ENCODE measurements at regions not wholly inside any gene's neighbourhood (a gene's known extent, or its start where the extent isn't known, plus 50 kb on each side); places are given as distances from the start of the nearest gene placed in this dataset.

- H3K4me3 ChIP-seq (ENCODE audit: control insufficient read depth, low read depth, low read length), result no peak overlapping the region
- DNase-seq (ENCODE audit: low read depth), result peak; percentile 24
- no peak for TF ChIP-seq CTCF (conservative IDR thresholded peaks at IDR 0.05; ENCODE audit: control insufficient read depth, insufficient read depth, low read depth, low read length)
Observed at GRCh38 chr12:77578466-77579220, 252.1 kb upstream of the NAV3 start.

- H3K4me3 ChIP-seq (ENCODE audit: control insufficient read depth, low read depth, low read length), result no peak overlapping the region
- no peak for TF ChIP-seq CTCF (conservative IDR thresholded peaks at IDR 0.05; ENCODE audit: control insufficient read depth, insufficient read depth, low read depth, low read length)
Observed at GRCh38 chr12:77577791-77578190, 252.9 kb upstream of the NAV3 start.

GRCh38 chr12:77575376-77575919 is 255.2 kb upstream of the NAV3 start:
- no peak for DNase-seq (ENCODE audit: low read depth)
- TF ChIP-seq CTCF (conservative IDR thresholded peaks at IDR 0.05; ENCODE audit: control insufficient read depth, insufficient read depth, low read depth, low read length), result no peak
- H3K4me3 ChIP-seq (ENCODE audit: control insufficient read depth, low read depth, low read length), result no peak overlapping the region

More at GRCh38 chr12:77577791-77578190, 252.9 kb upstream of the NAV3 start:
- DNase-seq (ENCODE audit: low read depth), result peak; percentile 34

GRCh38 chr12:77572371-77572770 is 258.3 kb upstream of the NAV3 start:
- H3K4me3 ChIP-seq (ENCODE audit: control insufficient read depth, low read depth, low read length), result no peak overlapping the region
- TF ChIP-seq CTCF (conservative IDR thresholded peaks at IDR 0.05; ENCODE audit: control insufficient read depth, insufficient read depth, low read depth, low read length), result no peak
- DNase-seq (ENCODE audit: low read depth), result peak; percentile 49

- H3K4me3 ChIP-seq (ENCODE audit: control insufficient read depth, low read depth, low read length), result no peak overlapping the region
- TF ChIP-seq CTCF (conservative IDR thresholded peaks at IDR 0.05; ENCODE audit: control insufficient read depth, insufficient read depth, low read depth, low read length), result no peak
- DNase-seq (ENCODE audit: low read depth), result no peak
Observed at GRCh38 chr12:77571768-77572167, 258.9 kb upstream of the NAV3 start.

GRCh38 chr12:77571127-77571526 is 259.6 kb upstream of the NAV3 start:
- no peak overlapping the region for H3K4me3 ChIP-seq (ENCODE audit: control insufficient read depth, low read depth, low read length)
- TF ChIP-seq CTCF (conservative IDR thresholded peaks at IDR 0.05; ENCODE audit: control insufficient read depth, insufficient read depth, low read depth, low read length), result no peak
- DNase-seq (ENCODE audit: low read depth), result no peak
